HEK293 (cell line): ENCODE measurements at regions not wholly inside any gene's neighbourhood (a gene's known extent, or its start where the extent isn't known, plus 50 kb on each side); places are given as distances from the start of the nearest gene placed in this dataset.

Source experiments
- CTCF ChIP-seq: fragments of 450-650 bp; formaldehyde crosslinking; IDR thresholded peaks from 2 replicates; pipeline ENCODE4 v1.5.1; 2016; ENCODE audit warnings: missing biosample characterization, missing genetic modification characterization
- TCF7L2 ChIP-seq: IDR thresholded peaks from 2 replicates; pipeline ENCODE4 v1.6.1; 2011; ENCODE audit warnings: low read depth, mild to moderate bottlenecking, inconsistent platforms, low read length, moderate library complexity, borderline replicate concordance
- ZNF280D ChIP-seq: fragments of 450-650 bp; formaldehyde crosslinking; IDR thresholded peaks from 2 replicates; pipeline ENCODE4 v1.5.1; 2016; ENCODE audit warnings: missing biosample characterization, missing genetic modification characterization
- ZNF548 ChIP-seq: fragments of 450-650 bp; formaldehyde crosslinking; IDR thresholded peaks from 2 replicates; pipeline ENCODE4 v1.5.1; 2016; ENCODE audit warnings: missing biosample characterization, missing genetic modification characterization
- ZNF561 ChIP-seq: fragments of 450-650 bp; IDR thresholded peaks from 2 replicates; pipeline ENCODE4 v1.5.1; 2018; ENCODE audit warnings: missing biosample characterization, missing genetic modification characterization, borderline replicate concordance
- ZNF623 ChIP-seq: fragments of 450-650 bp; formaldehyde crosslinking; IDR thresholded peaks from 2 replicates; pipeline ENCODE4 v1.5.1; 2016; ENCODE audit warnings: missing biosample characterization, missing genetic modification characterization

GRCh38 chr9:65449423-65449822 is 164.4 kb upstream of the FOXD4L5 start:
- TF ChIP-seq TCF7L2 (no peak), ZNF280D (tag by site-specific recombination) (no peak), ZNF561 (tag by site-specific recombination) (no peak), CTCF (tag by site-specific recombination) (no peak), ZNF623 (no peak), ZNF548 (tag by site-specific recombination) (no peak)
